GM23248 (cell line): ENCODE measurements at regions not wholly inside any gene's neighbourhood (a gene's known extent, or its start where the extent isn't known, plus 50 kb on each side); places are given as distances from the start of the nearest gene placed in this dataset.

Experiments
- EZH2 ChIP-seq: fragments of 200-600 bp; sonication (generic); IDR thresholded peaks from 2 replicates; pipeline ENCODE4 v1.6.1; 2018; ENCODE audit warnings: antibody characterized with exemption, mild to moderate bottlenecking; ENCODE audit not compliant: insufficient read depth, poor library complexity, severe bottlenecking
- EZH2phosphoT487 ChIP-seq: fragments of 200-600 bp; sonication (generic); IDR thresholded peaks from 2 replicates; pipeline ENCODE4 v1.6.1; 2018; ENCODE audit warnings: antibody characterized with exemption, moderate library complexity, mild to moderate bottlenecking, low read depth; ENCODE audit not compliant: insufficient read depth

DNA sequence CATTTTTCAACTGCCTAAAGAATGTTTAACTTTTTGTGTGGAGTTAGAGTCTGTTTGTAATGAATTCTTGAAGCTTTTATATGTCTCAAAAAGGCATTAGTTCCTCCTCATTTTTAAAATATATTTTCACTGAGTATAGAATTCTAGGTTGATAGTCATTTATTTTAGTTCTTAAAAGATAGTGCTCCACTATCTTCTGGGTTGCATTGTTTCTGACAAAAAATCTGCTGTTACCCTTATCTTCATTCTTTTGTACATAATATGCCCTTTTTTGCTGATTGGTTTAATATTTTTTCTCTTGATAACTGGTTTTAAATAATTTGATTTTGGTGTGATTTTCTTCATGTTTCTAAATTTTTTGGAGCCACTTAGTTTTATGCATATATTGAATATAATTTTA lies 754.7 kb upstream of the GYPC start:
- TF ChIP-seq EZH2 (no peak), EZH2phosphoT487 (no peak)
